ENCODE measurements at regions not wholly inside any gene's neighbourhood (a gene's known extent, or its start where the extent isn't known, plus 50 kb on each side); places are given as distances from the start of the nearest gene placed in this dataset.

GRCh38 chr2:192885569-192886160 lies 690.9 kb upstream of the TMEFF2 start:
- DNase-seq (ENCODE audit: low spot score): no peak
- no peak for TF ChIP-seq CTCF (IDR thresholded peaks at IDR 0.05; ENCODE audit: extremely low read depth, missing control alignments)

GRCh38 chr2:192877159-192877558 lies 682.4 kb upstream of the TMEFF2 start:
- no peak for TF ChIP-seq CTCF (IDR thresholded peaks at IDR 0.05; ENCODE audit: extremely low read depth, missing control alignments)
- DNase-seq (ENCODE audit: low spot score): no peak

- no peak for TF ChIP-seq CTCF (IDR thresholded peaks at IDR 0.05; ENCODE audit: extremely low read depth, missing control alignments)
- no peak for DNase-seq (ENCODE audit: low spot score)
Measured at GRCh38 chr2:192876698-192877097, 682.0 kb upstream of the TMEFF2 start.

- DNase-seq (ENCODE audit: low spot score): no peak
- TF ChIP-seq CTCF (IDR thresholded peaks at IDR 0.05; ENCODE audit: extremely low read depth, missing control alignments): no peak
Measured at GRCh38 chr2:192854706-192855105, 660.0 kb upstream of the TMEFF2 start.

- no peak for DNase-seq (ENCODE audit: low spot score)
- TF ChIP-seq CTCF (IDR thresholded peaks at IDR 0.05; ENCODE audit: extremely low read depth, missing control alignments): no peak
Measured at GRCh38 chr2:192854031-192854430, 659.3 kb upstream of the TMEFF2 start.

- no peak for DNase-seq (ENCODE audit: low spot score)
- no peak for TF ChIP-seq CTCF (IDR thresholded peaks at IDR 0.05; ENCODE audit: extremely low read depth, missing control alignments)
Measured at GRCh38 chr2:192828947-192829346, 634.2 kb upstream of the TMEFF2 start.

- DNase-seq (ENCODE audit: low spot score): no peak
- no peak for TF ChIP-seq CTCF (IDR thresholded peaks at IDR 0.05; ENCODE audit: extremely low read depth, missing control alignments)
Measured at GRCh38 chr2:192828175-192828574, 633.4 kb upstream of the TMEFF2 start.

Measured in GM20000 (cell line).